Peyer's patch (tissue), 4 donors: ENCODE measurements at regions not wholly inside any gene's neighbourhood (a gene's known extent, or its start where the extent isn't known, plus 50 kb on each side); places are given as distances from the start of the nearest gene placed in this dataset.

Experiments used
- CTCF ChIP-seq, 6 experiments: fragments of 450-650 bp in 4 of 6; fragments of 200-600 bp in 2 of 6; sonication (generic) in 1 of 6; IDR thresholded peaks; one replicate each; pipeline ENCODE4 v1.5.1; 2017 to 2019; ENCODE audit warnings: antibody characterized with exemption in 6 of 6, mild to moderate bottlenecking in 3 of 6, moderate library complexity in 1 of 6
- POLR2A ChIP-seq, 2 donors: fragments of 450-650 bp; IDR thresholded peaks; one replicate each; pipeline ENCODE4 v1.5.1; 2017; ENCODE audit warnings: antibody characterized with exemption in 2 of 2, mild to moderate bottlenecking in 2 of 2, moderate library complexity in 2 of 2

GRCh38 chr5:68999181-68999580 lies 94.6 kb upstream of the SLC30A5 start:
- TF ChIP-seq POLR2A (IDR thresholded peaks at IDR 0.05) (no peak), CTCF (IDR thresholded peaks at IDR 0.05) (no peak)
